Right ventricle myocardium inferior (tissue), 1 donor: ENCODE measurements at regions not wholly inside any gene's neighbourhood (a gene's known extent, or its start where the extent isn't known, plus 50 kb on each side); places are given as distances from the start of the nearest gene placed in this dataset.
"Not testable (repeated sequence)": the region's sequence is repeated elsewhere in the genome, so short reads cannot be mapped to it uniquely, and the experiment has no call there.

Experiments
- ATAC-seq: fragments of 200-7000 bp; cut with Tn5 transposase; one replicate; pipeline ENCODE4 v1.9.1; 2020; ENCODE audit warnings: mild to moderate bottlenecking, moderate library complexity
- DNase-seq: peaks from one replicate; pipeline ENCODE4 v3.0.0; 2021; ENCODE audit errors: missing footprints
- intact Hi-C: fragments of 100-400 bp; cut with DNase I; formaldehyde crosslinking; loops from one replicate; pipeline ENCODE4 v1.11.0; 2022
- donor health status: DM: no; HTN: yes; CAD: no; lungs with severe emphysema.

DNA sequence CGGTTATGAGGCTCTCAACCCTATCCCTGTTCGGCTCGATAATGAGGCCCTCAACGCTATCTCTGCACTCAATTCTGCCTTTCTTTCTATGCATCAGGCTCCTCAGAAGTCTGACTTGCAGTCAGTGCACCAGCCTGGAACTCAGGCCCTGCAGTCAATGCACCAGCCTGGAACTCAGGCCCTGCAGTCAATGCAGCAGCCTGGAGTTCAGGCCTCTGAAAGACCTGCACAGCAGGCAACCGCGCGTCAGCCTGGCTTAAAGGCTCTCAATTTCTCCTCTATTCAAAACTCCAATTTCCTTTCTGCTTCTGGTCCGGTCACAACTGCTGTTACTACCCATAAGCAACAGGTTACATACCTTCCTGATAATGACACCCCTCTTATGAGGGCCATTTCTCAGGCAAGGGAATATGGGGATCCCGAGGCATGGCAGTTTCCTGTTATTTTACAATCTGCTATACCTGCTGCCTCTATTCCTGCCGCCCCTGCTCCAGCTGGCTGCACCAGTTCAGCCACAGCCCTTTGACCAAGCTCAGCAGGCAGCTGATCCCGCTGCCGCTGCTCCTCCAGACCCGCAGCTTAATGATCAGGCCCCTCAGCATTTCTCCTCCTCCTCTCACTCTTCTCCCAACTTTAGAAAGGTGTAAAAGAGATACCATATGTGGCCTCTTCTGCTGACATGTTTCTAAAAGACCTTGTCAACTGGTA is 933.6 kb upstream of the FANCL start:
- DNase-seq: no peak
- intact Hi-C loops: no loop called here
- no peak for ATAC-seq

DNA sequence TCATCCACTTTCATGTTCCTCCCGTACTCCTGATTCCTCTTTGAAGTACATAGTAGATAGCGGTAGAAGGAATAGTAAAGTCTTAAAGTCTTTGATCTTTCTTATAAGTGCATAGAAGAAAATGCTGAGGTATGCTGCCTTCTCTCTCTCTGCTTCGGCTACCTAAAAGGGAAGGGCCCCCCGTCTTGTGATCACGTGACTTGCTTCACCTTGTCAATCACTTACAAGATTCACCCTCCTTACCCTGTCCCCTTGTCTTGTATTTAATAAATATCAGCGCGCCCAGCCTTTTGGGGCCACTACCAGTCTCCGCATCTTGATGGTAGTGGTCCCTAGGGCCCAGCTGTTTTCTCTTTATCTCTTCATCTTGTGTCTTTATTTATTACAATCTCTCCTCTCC is 932.2 kb upstream of the FANCL start:
- intact Hi-C loops: no loop called here
- DNase-seq (no peak), ATAC-seq (no peak)

DNA sequence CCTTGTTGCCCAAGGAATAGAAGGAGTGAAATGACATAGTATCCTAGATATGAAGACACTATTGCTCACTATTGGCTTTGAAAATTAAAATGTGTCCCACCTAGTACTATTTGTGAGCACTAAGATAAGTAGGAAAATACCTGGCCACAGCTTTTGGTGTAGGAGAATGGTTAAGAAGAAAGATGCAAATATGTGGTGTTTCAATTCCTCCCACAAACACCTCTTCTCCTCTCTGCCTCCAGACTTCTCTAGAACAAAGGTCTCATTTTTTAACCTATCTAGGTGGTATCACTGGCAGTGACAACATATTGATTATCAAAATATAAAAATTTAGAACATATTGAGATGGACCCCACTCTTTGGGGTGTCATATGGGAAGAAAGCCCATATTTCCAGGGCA is 929.9 kb upstream of the FANCL start:
- intact Hi-C loops: no loop called here
- DNase-seq (no peak), ATAC-seq (no peak)

DNA sequence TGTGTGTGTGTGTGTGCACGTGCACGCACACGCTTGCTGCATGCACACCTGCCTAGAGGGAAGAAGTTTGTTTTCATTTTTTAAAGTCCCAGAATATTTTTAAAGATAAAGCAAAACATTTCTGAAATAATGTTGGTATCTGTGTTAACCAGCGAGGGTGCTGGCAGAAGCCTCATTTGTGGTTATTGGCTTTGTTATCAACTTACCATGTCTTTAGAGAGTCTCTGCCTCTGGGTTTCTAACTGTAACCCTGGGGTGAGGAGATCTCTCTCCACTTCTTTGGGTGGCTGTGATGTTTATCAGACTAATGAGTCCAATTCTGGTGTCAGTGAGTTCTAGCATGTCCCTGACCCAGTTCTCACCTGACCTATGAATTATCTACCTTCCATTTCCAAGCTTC is 927.6 kb upstream of the FANCL start:
- no peak for DNase-seq
- no peak for ATAC-seq
- intact Hi-C loops: no loop called here

DNA sequence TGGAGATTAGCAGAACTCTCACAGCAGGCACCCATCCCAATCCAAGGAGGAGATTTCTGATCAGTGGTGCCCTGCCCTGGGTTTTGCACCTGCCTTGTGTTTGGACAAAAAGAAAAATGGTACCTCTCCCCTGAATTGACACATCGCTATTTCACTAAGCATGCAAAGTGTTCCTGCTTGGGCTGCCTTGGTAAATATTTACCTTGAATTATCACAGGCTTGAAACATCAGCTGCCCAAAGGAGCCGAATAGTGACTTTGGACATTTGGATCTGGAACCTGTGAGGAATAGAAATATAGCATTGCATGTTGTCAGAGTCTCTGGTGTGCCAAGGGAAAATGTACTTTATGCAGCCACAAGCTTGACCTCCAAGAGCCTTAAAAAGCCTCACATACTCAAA is 926.4 kb upstream of the FANCL start:
- DNase-seq (no peak), ATAC-seq (no peak)
- intact Hi-C loops: no loop called here

DNA sequence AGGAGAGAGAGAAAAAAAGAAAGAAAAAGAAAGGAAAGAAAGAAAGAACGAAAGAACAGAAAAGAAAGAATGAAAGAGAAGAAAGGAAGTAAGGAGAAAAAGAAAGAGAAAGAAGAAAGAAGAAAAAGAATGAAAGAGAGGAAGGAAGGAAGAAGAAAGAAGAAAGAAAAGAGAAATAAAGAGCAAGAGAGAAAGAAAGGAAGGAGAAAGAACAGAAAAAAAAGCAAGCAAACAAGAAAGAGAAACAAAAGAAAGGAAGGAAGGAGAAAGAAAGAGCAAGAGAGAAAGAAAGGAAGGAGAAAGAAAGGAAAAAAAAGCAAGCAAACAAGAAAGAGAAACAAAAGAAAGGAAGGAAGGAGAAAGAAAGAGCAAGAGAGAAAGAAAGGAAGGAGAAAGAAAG is 916.8 kb upstream of the FANCL start:
- ATAC-seq, DNase-seq, intact Hi-C loops: not testable (repeated sequence)

DNA sequence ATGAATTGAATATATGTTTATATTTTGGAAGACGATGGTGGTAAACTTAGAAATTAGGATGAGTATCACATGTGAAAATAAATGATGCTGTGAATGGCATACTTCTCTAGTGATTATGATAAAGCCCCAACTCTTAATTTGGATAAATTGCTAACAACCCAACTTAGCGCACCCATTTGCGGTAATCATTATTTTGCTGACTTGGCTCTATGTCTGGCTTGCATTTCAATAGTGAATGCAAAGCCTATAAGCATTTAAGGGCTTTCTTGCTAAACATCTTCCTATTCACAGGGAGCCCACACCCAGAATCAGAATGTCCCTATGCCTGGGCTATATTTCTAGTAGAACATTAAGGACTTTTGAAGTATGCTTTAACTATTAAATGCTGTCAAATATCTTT is 910.7 kb upstream of the FANCL start:
- intact Hi-C loops: no loop called here
- no peak for DNase-seq
- ATAC-seq: no peak

DNA sequence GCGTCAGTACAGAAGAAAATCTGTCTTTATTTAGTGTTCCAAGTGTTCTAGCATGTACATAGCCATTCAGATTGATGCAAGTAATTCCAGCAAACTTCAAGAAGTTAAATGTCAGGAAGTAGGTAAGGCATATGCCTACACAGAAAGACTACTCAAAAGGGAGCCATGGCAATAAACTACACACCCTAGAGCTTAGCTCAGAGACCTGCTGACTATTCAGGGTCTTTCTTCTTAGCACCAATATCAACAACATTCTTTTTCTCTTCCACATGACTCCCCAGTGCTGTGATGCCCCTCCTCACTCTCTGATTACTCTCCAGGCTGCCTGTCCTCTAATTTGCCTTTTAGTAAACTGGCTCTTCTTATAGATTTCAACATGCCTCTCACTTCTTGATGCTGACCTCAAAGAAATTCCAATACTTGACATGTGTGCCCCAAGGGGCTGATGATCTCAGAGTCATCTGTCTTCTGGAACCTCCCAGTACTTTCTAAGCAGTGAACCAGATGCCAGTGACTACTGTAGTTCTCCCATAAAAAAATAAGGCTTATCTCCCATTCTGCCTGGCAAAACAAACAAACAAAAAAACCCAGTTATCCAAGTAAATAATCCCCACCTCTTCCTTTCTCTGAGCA is 909.2 kb upstream of the FANCL start:
- DNase-seq: no peak
- intact Hi-C loops: no loop called here
- no peak for ATAC-seq

DNA sequence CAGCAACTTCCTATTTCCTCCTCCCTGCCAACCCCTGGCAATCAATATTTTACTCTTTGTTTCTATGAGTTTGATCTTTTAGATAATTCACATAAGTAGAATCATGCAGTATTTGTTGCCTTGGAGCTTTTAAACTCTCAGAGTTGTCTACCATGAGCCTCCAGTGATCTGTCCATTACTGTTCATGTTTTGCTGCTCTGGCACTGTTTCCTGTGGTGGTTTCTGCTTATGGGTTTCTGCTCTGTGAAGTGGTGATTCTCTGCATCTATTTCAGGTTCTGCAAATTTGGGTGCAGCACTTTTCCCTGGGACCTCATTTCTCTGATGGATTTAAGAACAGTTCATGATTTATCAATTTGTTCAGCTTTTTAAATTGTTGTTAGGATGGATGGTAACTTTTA is 908.1 kb upstream of the FANCL start:
- DNase-seq (no peak), ATAC-seq (no peak)
- intact Hi-C loops: no loop called here

DNA sequence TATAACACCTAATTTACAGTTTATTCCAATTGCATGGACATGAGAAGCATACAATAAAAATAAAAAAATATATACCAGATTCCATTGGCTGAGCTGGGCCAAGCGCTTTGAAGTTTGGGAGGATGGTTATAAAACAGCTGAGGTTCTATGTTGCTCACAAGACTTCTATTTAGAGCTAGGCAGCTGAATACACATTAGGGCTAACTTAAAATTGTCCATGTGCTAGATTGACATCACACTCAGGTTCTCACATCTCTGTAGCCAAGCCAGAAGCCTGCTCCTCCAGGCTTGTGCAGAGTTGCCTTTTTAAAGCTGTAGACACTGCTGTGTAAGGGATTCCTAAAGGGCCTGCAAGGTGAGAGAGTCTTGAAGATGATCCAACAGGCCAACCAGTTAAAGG is 871.1 kb upstream of the FANCL start:
- intact Hi-C loops: no loop called here
- no peak for DNase-seq
- ATAC-seq: no peak

DNA sequence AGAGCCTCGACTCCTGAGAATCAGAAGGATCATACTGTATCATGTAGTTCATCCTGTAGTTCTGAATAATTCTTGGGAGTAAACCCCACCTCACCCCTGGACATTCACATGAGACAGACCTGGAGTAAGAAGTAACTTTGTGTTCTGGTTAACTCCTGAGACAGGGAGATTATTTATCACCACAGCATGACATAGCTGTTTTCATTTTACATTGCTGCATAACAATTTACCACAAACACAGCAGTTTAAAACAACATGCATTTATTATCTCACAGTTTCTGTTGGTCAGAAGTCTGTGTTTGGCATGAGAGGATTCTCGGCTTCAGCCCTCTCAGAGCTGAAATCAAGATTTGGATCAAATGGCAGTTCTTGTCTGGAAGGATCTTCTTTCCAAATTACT is 855.8 kb upstream of the FANCL start:
- DNase-seq (no peak), ATAC-seq (no peak)
- intact Hi-C loops: no loop called here

DNA sequence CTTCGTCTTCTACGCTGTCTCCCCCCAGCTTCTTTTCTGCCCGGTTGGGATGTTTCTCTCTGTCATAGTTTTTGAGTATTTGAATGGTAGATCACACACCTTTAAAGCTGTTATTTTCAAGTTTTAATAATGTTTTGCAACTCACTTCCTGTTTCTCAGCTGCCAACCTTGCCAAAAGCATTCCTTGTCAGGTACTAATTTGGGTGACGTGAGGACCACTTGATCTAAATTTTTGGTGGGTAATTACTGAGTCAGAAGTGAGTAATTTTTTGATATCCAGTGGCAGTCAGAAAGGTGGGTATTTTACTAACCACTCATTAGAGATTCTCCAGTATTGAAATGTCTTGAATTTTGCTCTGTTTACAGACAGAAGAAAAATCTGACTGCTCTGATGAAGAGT is 852.4 kb upstream of the FANCL start:
- ATAC-seq: no peak
- intact Hi-C loops: no loop called here

DNA sequence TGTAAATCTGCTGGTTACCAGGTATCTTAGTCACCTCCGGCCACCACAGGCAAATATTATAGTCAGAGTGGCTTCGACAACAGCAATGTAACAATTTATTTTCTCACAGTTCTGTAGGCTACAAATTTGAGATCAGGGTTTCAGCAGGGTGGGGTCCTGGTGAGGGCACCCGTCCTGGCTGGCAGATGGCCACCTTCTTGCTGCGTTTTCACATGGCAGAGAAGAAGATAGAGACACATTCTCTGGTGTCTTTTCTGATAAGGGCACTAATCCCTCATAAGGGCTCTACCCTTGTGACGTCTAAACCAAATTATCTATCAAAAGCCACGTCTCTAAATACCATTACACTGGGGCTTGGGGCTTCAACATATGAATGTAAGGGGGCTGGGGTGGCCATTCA is 843.2 kb upstream of the FANCL start:
- ATAC-seq: no peak
- no peak for DNase-seq
- intact Hi-C loops: no loop called here

More for the DNA sequence above, 852.4 kb upstream of the FANCL start:
- DNase-seq: no peak

DNA sequence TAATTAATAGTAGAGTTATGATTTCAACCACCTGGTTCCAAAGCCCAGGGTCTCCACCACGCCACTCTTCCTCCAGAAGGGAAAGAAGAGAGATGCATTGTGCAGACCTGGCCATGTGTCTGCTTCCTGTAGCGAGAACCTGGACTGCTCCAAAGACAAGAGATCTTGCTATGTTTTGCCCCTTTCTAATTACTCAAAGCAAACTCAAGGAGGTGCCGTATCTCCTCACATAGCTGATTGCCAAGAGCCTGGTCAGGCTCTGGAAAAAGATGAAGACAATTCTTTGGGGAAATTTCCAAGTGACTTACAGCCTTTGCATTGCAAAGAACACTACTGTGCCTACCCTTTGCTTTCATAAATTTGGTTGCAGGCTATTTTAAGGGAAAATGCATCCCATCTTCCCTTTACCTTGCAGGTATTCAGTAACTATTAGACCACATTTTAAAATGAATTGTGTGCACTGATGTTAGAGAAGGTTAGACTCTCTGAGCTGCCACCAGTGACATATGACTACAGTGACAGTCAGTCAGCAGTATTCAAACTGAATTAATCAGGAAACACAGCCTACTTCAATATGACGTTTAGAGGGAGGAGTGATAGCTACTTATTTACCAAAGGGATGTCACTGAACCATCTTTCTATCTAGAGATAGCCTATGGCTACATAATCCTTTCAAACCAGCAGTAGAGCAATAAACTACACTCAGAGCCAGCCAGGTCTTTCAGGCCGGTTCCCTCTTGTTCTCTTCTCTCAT is 842.1 kb upstream of the FANCL start:
- intact Hi-C loops: no loop called here
- no peak for DNase-seq
- no peak for ATAC-seq

DNA sequence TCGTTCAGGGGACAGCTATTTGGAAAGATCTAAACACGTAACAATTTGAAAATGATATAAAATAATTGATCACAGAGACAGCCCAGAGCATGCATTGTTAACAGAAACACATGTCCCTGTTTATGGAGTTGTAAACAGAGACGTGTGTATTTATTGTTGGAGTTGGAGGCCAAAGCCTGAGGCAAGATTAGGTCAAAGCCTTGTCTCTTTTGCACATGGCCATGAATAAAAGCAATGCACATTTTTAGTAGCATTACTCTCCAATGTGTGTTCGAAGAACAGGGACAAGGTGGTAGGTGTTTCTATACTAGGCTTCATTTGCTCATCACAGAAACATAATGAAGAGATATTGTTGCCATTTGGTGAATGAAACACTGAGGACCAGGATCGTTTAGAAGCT is 841.5 kb upstream of the FANCL start:
- DNase-seq: no peak
- intact Hi-C loops: no loop called here
- ATAC-seq: no peak

DNA sequence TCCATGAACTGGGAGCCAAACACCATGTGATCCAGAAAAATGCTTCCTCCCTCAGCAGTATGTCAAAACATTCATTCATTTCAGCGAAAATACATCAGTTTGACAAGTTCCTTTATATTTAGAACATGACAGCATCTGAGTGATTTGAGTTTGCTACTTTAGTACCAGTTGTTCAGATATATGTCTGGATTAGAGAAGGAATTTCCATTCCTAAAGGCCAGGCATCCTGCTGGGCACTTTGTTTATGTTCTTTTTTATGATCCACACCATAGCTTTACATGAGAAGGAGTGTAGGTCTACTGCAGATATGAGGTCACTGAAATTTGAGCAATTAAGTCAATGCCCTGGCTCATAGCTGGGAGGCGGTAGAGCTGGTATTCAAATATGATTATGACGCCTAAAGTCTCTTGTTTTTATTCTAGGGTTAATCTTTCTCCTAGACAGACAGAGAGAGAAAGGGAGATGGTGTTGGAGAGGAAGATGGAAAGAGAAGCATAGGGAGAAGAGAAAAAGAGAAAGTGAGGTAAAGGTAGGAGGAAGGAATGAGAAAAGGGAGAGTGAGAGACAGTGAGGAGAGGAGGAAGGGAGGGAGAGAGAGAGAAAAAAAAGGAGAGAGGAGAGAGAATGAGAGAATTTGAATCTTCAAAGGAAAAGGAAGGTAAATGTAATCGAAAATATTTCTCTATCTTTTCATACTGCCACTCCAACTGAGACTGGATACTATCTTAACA is 839.5 kb upstream of the FANCL start:
- intact Hi-C loops: no loop called here
- ATAC-seq: no peak

DNA sequence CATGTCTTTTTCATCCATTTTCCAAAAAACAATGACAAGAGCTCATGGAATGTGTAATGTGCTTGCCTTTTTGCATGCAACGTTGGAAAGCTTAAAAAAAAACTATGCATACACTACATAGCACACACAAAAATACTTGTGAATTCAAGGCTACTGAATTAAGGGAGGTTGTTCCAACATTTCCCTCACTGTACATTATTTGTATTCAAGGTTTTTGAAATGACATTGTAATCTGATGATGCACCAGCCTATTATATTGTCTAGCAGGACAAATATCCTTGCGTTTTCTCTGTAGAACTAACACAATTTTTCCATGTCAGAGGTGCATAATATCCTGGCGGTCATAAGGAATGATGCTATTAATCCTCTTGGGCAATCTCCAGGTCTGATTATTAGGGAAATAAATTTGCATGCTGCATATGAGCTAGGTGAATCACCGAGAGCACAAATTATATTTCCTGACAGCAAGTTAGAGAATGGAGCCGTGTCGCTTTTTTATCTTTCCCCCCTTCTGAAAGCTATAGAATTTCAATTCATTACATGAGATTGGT is 836.9 kb upstream of the FANCL start:
- DNase-seq (no peak), ATAC-seq (no peak)
- intact Hi-C loops: no loop called here

More for the DNA sequence above, 839.5 kb upstream of the FANCL start:
- no peak for DNase-seq

DNA sequence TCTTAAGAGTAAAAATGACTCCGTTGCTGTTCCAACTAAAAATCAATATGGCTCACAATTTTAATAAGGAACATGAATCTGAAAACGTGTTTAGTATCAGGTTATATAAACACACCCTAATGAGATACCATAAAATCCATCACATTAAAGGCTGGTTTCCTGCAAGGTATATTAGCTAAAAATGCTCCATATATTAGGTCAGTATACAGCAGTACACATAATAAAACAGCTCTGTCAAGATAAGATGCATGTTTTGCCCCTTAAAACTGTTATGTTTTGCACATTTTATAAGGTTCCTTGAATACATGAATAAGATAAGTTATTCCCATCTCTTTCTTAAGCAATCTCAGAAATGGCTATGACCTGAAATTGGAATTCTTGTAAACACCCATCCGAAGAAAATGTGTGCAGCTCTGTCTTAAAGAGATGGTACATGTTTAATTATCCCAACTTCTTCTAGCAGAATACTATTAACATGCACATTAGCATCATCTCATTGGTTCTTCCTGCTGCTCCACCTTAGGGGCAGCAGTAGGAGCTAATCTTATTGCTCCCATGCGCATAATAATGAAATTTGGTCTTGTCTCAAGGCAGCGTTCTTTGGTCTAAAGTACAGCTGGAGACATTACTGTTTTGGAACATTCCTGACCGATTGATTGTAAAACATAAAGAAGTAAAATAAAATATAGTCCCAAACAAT is 836.1 kb upstream of the FANCL start:
- ATAC-seq: no peak
- no peak for DNase-seq
- intact Hi-C loops: no loop called here
